ENCODE measurements at regions not wholly inside any gene's neighbourhood (a gene's known extent, or its start where the extent isn't known, plus 50 kb on each side); places are given as distances from the start of the nearest gene placed in this dataset.

DNA sequence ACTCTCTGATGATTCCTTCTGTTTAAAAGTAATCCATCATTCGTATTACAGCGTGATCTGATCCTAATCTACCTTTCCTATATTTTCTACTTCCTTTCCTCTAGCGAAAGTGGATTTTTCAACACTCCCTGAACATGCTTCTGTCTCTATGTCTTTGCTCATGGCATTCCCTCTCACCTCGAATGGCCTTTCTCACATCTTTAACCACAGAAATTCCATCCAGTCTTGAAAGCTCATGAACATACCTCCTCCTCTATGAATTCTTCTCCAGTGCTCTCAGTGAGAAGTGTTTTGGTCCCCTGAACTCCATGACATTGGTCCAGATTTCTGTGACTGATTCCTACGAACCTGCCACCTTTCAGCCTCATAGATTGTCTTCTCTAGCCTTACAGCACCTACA is 323.2 kb downstream of the RAD51AP2 start:
- TF ChIP-seq YY1 (IDR thresholded peaks at IDR 0.05; ENCODE audit: low read depth, low read length) (no peak), ETV6 (conservative IDR thresholded peaks at IDR 0.05 in 1 of 2, IDR thresholded peaks at IDR 0.05 in 1 of 2; ENCODE audit: borderline replicate concordance in 1 of 2, low read depth in 1 of 2) (no peak), POLR2A (IDR thresholded peaks at IDR 0.05; ENCODE audit: low read depth, low read length) (no peak)
